Endothelial cell of umbilical vein (primary cell): ENCODE measurements at regions not wholly inside any gene's neighbourhood (a gene's known extent, or its start where the extent isn't known, plus 50 kb on each side); places are given as distances from the start of the nearest gene placed in this dataset.

ENCODE experiments used
- BruUV-seq: library from RNA; stranded (reverse); fragments of 400-500 nt; replicated peaks from 2 replicates; lab custom pipeline; 2021; lab: Mats Ljungman, UMichigan
- CTCF ChIA-PET: fragments of 300-600, 350-600 bp; sonication (Branson Sonifier 250); formaldehyde crosslinking; loops from one replicate; lab custom pipeline; 2021; ENCODE audit warnings: antibody characterized with exemption, inconsistent platforms; lab: Charles Lee
- POLR2A ChIA-PET: fragments of 300-600, 350-600 bp; sonication (Branson Sonifier 250); formaldehyde crosslinking; loops from one replicate; lab custom pipeline; 2021; ENCODE audit warnings: antibody characterized with exemption, inconsistent platforms; lab: Charles Lee
- DNase-seq: peaks from one replicate; pipeline ENCODE4 v3.0.0-alpha.2; 2011; ENCODE audit warnings: low read depth, low spot score
- FAIRE-seq: peaks from 2 replicates; lab custom pipeline; 2011; peaks lifted over from hg19 to GRCh38; lab: Jason Lieb, UNC
- H2AFZ ChIP-seq: 2 replicates; pipeline ENCODE4 v1.6.0; 2012; ENCODE audit warnings: low read depth, low read length, control low read depth, inconsistent platforms
- H3K27ac ChIP-seq: 2 replicates; pipeline ENCODE4 v1.5.1; 2011; ENCODE audit warnings: low read depth, mild to moderate bottlenecking, control low read depth, low read length, moderate library complexity; ENCODE audit not compliant: insufficient read depth
- H3K27me3 ChIP-seq, 2 experiments: 2 replicates each; pipeline versions ENCODE4 v1.6.0 to v1.6.1; 2011; ENCODE audit warnings: low read length in 2 of 2, mixed read lengths in 1 of 2; ENCODE audit not compliant: control insufficient read depth in 2 of 2, insufficient read depth in 2 of 2
- H3K36me3 ChIP-seq, 2 experiments: 2 replicates in 1 of 2; 3 replicates in 1 of 2; pipeline ENCODE4 v1.5.1; 2011; ENCODE audit warnings: low read length in 2 of 2, mild to moderate bottlenecking in 1 of 2, moderate library complexity in 1 of 2; ENCODE audit not compliant: control insufficient read depth in 2 of 2, insufficient read depth in 2 of 2; ENCODE audit errors: extremely low read depth in 1 of 2
- H3K4me1 ChIP-seq: 3 replicates; pipeline ENCODE4 v1.5.1; 2011; ENCODE audit warnings: mild to moderate bottlenecking, low read length; ENCODE audit not compliant: control insufficient read depth, insufficient read depth; ENCODE audit errors: extremely low read depth
- H3K4me2 ChIP-seq: 2 replicates; pipeline ENCODE4 v1.6.1; 2011; ENCODE audit warnings: low read length, control low read depth, mixed read lengths; ENCODE audit not compliant: insufficient read depth
- H3K4me3 ChIP-seq, 3 experiments: fragments of 200-600 bp in 1 of 3; sonication (generic), shearing (Covaris generic) in 1 of 3; replicated peaks in 1 of 3; 2 replicates each; pipeline ENCODE4 v1.5.1; 2011 to 2016; ENCODE audit warnings: control low read depth in 3 of 3, low read length in 3 of 3, mild to moderate bottlenecking in 2 of 3, inconsistent platforms in 1 of 3, low read depth in 1 of 3, moderate library complexity in 1 of 3; ENCODE audit not compliant: insufficient read depth in 1 of 3
- H3K79me2 ChIP-seq: 2 replicates; pipeline ENCODE4 v1.6.0; 2012; ENCODE audit warnings: low read length, inconsistent platforms; ENCODE audit not compliant: control insufficient read depth, insufficient read depth
- H3K9ac ChIP-seq: replicated peaks from 2 replicates; pipeline ENCODE3; 2011; ENCODE audit warnings: low read length, control low read depth; ENCODE audit not compliant: insufficient read depth; ENCODE audit errors: extremely low read depth
- H3K9me1 ChIP-seq: replicated peaks from 3 replicates; pipeline ENCODE4 v1.6.0; 2011; ENCODE audit warnings: mild to moderate bottlenecking, low read length; ENCODE audit not compliant: control insufficient read depth, insufficient read depth; ENCODE audit errors: extremely low read depth
- H3K9me3 ChIP-seq: replicated peaks from 2 replicates; pipeline ENCODE4 v1.5.1; 2012; ENCODE audit warnings: low read length, inconsistent platforms; ENCODE audit not compliant: control insufficient read depth, insufficient read depth
- H4K20me1 ChIP-seq: replicated peaks from 2 replicates; pipeline ENCODE3; 2011; ENCODE audit warnings: mild to moderate bottlenecking, low read length; ENCODE audit not compliant: control insufficient read depth, insufficient read depth; ENCODE audit errors: extremely low read depth
- EZH2 ChIP-seq: IDR thresholded peaks from 2 replicates; pipeline ENCODE4 v1.6.1; 2012; ENCODE audit warnings: borderline replicate concordance, low read depth, mild to moderate bottlenecking, moderate library complexity, low read length, inconsistent platforms; ENCODE audit not compliant: severe bottlenecking
- FOS ChIP-seq: IDR thresholded peaks from 2 replicates; pipeline ENCODE4 v1.6.1; 2011; ENCODE audit warnings: mild to moderate bottlenecking, low read length, moderate library complexity, borderline replicate concordance; ENCODE audit not compliant: insufficient read depth
- GATA2 ChIP-seq: IDR thresholded peaks from 2 replicates; pipeline ENCODE4 v1.7.0; 2011; ENCODE audit warnings: low read depth, mild to moderate bottlenecking, moderate library complexity, mixed read lengths, low read length; ENCODE audit not compliant: insufficient read length, insufficient read depth
- JUN ChIP-seq: IDR thresholded peaks from 2 replicates; pipeline ENCODE4 v1.6.1; 2011; ENCODE audit warnings: borderline replicate concordance, low read depth; ENCODE audit not compliant: insufficient read length, insufficient read depth
- MYC ChIP-seq: IDR thresholded peaks from one replicate; pipeline ENCODE4 v1.6.1; 2011; ENCODE audit warnings: mild to moderate bottlenecking, low read depth, low read length
- POLR2A ChIP-seq: IDR thresholded peaks from 2 replicates; pipeline ENCODE4 v1.6.1; 2012; ENCODE audit warnings: low read depth, mild to moderate bottlenecking, control low read depth, low read length
- POLR2AphosphoS5 ChIP-seq: IDR thresholded peaks from 2 replicates; pipeline ENCODE4 v1.6.1; 2012; ENCODE audit warnings: low read depth, mild to moderate bottlenecking, control low read depth, low read length, moderate library complexity; ENCODE audit not compliant: insufficient read depth
- dilution Hi-C: fragments of 300-500 bp; cut with MboI; formaldehyde crosslinking; loops from one replicate; pipeline ENCODE4 v1.15.0; 2019; ENCODE audit warnings: low sequenced_read_pairs; ENCODE audit not compliant: extremely low pct_ligation_motif_present
- intact Hi-C: fragments of 100-400 bp; cut with micrococcal nuclease; formaldehyde crosslinking; loops from one replicate; pipeline ENCODE4 v1.10.0; 2022
- TF ChIP-seq, protein P1 (sequence below), 2 donors: IDR thresholded peaks; 1 replicate in 1 of 2; 2 replicates in 1 of 2; pipeline ENCODE4 v1.5.1; 2011; ENCODE audit warnings: low read length in 2 of 2, mild to moderate bottlenecking in 2 of 2, moderate library complexity in 2 of 2, control low read depth in 1 of 2, inconsistent platforms in 1 of 2, low read depth in 1 of 2; ENCODE audit not compliant: insufficient read depth in 1 of 2; ENCODE audit errors: extremely low read depth in 1 of 2
- TF ChIP-seq, protein P2 (sequence below): IDR thresholded peaks from 2 replicates; pipeline ENCODE4 v1.6.1; 2011; ENCODE audit not compliant: insufficient read depth, insufficient read length

DNA sequence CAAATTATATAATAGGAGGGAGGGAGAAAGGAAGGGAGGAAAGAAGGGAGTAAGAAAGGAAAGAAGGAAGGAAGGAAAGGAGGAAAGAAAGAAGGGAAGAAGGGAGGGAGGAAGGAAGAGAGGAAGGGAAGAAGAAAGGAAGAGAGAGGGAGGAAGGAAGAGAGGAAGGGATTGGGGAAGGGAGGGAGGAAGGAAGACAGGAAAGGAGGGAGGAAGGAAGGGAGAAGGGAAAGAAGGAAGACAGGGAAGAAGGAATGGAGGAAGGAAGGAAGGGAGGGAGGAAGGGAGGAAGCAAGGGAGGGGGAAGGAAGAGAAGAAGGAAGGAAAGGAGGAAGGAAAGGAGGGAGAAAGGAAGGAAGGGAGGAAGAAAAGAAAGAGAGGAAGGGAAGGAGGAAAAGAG is 660.5 kb downstream of the EPM2A start:
- POLR2A ChIA-PET: interaction anchor here (0.7 kb wide), 1 partner anchor 660 kb away, joined by 7 read pairs; no protein-coding TSS in a partner anchor

GRCh38 chr6:145075425-145075824 is 659.9 kb downstream of the EPM2A start:
- POLR2A ChIA-PET: no interaction called here
- TF ChIP-seq, protein P1, sequence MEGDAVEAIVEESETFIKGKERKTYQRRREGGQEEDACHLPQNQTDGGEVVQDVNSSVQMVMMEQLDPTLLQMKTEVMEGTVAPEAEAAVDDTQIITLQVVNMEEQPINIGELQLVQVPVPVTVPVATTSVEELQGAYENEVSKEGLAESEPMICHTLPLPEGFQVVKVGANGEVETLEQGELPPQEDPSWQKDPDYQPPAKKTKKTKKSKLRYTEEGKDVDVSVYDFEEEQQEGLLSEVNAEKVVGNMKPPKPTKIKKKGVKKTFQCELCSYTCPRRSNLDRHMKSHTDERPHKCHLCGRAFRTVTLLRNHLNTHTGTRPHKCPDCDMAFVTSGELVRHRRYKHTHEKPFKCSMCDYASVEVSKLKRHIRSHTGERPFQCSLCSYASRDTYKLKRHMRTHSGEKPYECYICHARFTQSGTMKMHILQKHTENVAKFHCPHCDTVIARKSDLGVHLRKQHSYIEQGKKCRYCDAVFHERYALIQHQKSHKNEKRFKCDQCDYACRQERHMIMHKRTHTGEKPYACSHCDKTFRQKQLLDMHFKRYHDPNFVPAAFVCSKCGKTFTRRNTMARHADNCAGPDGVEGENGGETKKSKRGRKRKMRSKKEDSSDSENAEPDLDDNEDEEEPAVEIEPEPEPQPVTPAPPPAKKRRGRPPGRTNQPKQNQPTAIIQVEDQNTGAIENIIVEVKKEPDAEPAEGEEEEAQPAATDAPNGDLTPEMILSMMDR (IDR thresholded peaks at IDR 0.05; ENCODE audit: extremely low read depth in 1 of 2, insufficient read depth in 1 of 2, low read depth in 1 of 2, low read length in 2 of 2): no peak
- TF ChIP-seq POLR2A (no peak), POLR2AphosphoS5 (no peak), MYC (no peak), FOS (no peak), EZH2 (no peak), GATA2 (no peak), JUN (no peak)
- TF ChIP-seq, protein P2, sequence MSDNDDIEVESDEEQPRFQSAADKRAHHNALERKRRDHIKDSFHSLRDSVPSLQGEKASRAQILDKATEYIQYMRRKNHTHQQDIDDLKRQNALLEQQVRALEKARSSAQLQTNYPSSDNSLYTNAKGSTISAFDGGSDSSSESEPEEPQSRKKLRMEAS: no peak
- no peak overlapping the region for H3K9ac ChIP-seq
- dilution Hi-C loops: no loop called here
- no TSS peak for BruUV-seq
- H2AFZ ChIP-seq: no peak overlapping the region
- no peaks in the 10 kb centered on the region for H3K27me3 ChIP-seq
- H3K9me1 ChIP-seq: no peaks in the 10 kb centered on the region
- no peak overlapping the region for H3K4me3 ChIP-seq
- DNase-seq: no peak
- no peaks in the 10 kb centered on the region for H3K4me1 ChIP-seq
- no peak overlapping the region for H3K27ac ChIP-seq
- intact Hi-C loops: no loop called here
- no peaks in the 10 kb centered on the region for H3K36me3 ChIP-seq
- H3K4me2 ChIP-seq: no peak overlapping the region
- CTCF ChIA-PET: interaction anchor here (0.9 to 1.7 kb wide), 4 partner anchors 12 to 62 kb away, joined by 3 to 7 read pairs (median 4); no protein-coding TSS in a partner anchor
- H3K79me2 ChIP-seq: no peaks in the 10 kb centered on the region
- H3K9me3 ChIP-seq: no peaks in the 10 kb centered on the region
- FAIRE-seq: no peak
- no peaks in the 10 kb centered on the region for H4K20me1 ChIP-seq

More for the DNA sequence above, 660.5 kb downstream of the EPM2A start:
- no peak for FAIRE-seq
- CTCF ChIA-PET: interaction anchor here (1.1 to 1.7 kb wide), 3 partner anchors 33 to 63 kb away, joined by 3 to 6 read pairs (median 3); no protein-coding TSS in a partner anchor
- Histone ChIP-seq H3K27ac (no peak overlapping the region), H3K4me1 (no peaks in the 10 kb centered on the region), H3K36me3 (no peaks in the 10 kb centered on the region), H3K27me3 (no peaks in the 10 kb centered on the region), H3K9ac (no peak overlapping the region), H4K20me1 (no peaks in the 10 kb centered on the region), H3K79me2 (no peaks in the 10 kb centered on the region), H3K9me1 (no peaks in the 10 kb centered on the region), H3K4me2 (no peak overlapping the region), H3K4me3 (no peak overlapping the region), H3K9me3 (no peaks in the 10 kb centered on the region), H2AFZ (no peak overlapping the region)
- dilution Hi-C loops: no loop called here
- DNase-seq: no peak
- intact Hi-C loops: no loop called here
- no TSS peak for BruUV-seq
- TF ChIP-seq, protein P2: no peak
